ENCODE measurements at regions not wholly inside any gene's neighbourhood (a gene's known extent, or its start where the extent isn't known, plus 50 kb on each side); places are given as distances from the start of the nearest gene placed in this dataset.

DNA sequence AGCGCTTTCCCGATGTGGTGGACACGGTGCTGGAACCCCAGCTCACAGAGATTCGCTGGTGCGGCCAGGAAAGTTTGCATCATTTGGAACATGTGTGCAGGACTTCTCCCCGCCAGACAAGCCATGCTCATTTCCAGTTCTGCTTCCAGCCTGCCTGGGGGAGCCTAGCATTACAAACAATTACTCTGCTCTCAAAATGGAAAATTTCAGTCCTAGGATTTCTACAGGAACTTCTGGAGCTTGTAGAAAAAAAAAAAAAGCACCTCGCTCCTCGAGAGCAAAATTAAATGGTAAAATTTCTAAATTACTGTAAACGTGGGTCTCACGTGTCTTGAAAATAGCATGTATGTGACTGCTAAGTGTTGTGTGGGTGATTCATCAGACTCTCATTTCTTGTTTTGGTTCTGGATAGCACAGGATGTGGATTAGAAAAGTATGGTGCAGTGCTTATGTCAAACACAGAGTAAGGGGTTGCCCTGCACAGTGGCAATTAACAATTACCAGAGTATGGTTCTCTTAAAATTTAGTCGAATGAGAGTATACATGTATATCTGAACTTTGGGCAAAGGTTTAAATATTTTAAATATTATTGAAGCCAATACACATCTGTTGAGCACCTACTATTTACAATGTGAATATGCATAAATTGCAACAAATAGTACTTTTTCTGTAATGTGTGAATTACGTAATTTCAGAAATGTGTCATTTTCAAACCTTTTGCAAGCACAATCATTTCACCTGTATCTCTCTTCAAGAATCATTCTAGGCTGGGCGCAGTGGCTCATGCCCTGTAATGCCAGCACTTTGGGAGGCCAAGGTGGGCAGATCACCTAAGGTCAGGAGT lies 61.8 kb upstream of the PTGFRN start:
- TF ChIP-seq, protein P1, sequence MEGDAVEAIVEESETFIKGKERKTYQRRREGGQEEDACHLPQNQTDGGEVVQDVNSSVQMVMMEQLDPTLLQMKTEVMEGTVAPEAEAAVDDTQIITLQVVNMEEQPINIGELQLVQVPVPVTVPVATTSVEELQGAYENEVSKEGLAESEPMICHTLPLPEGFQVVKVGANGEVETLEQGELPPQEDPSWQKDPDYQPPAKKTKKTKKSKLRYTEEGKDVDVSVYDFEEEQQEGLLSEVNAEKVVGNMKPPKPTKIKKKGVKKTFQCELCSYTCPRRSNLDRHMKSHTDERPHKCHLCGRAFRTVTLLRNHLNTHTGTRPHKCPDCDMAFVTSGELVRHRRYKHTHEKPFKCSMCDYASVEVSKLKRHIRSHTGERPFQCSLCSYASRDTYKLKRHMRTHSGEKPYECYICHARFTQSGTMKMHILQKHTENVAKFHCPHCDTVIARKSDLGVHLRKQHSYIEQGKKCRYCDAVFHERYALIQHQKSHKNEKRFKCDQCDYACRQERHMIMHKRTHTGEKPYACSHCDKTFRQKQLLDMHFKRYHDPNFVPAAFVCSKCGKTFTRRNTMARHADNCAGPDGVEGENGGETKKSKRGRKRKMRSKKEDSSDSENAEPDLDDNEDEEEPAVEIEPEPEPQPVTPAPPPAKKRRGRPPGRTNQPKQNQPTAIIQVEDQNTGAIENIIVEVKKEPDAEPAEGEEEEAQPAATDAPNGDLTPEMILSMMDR (conservative IDR thresholded peaks at IDR 0.05; ENCODE audit: low read length), result no peak
- TF ChIP-seq EZH2phosphoT487 (IDR thresholded peaks at IDR 0.05; ENCODE audit: borderline replicate concordance, low read depth, low read length), result no peak
